ENCODE measurements at regions not wholly inside any gene's neighbourhood (a gene's known extent, or its start where the extent isn't known, plus 50 kb on each side); places are given as distances from the start of the nearest gene placed in this dataset.

DNA sequence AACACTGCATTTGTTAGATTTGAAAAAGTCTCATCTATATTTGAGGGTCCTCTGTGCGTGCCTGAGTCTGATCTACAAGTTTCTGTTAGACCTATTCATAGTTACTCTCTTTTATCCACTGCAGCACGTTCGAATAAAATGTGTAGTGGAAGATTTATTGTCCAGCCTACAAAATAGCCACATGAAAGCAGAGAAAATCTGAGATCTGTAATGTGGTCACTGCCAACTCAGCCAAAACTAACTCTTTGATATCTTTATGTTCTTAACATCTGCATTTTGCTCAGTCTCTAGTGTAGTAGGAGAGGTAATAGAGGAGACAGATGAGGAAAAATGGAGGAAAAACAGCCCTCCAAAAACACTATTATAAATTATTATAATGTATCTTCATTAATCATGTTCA lies 354.0 kb downstream of the NPR3 start:
- no peak for TF ChIP-seq TAF1 (IDR thresholded peaks at IDR 0.05; ENCODE audit: borderline replicate concordance, low read depth, low read length)
- TF ChIP-seq POLR2A (IDR thresholded peaks at IDR 0.05; ENCODE audit: low read depth, low read length), result no peak
